ENCODE measurements at regions not wholly inside any gene's neighbourhood (a gene's known extent, or its start where the extent isn't known, plus 50 kb on each side); places are given as distances from the start of the nearest gene placed in this dataset.

GRCh38 chr21:24870633-24871032 is 736.6 kb downstream of the MRPL39 start:
- TF ChIP-seq GATA3 (IDR thresholded peaks at IDR 0.05; ENCODE audit: low read depth, low read length): no peak
- TF ChIP-seq GATA2 (IDR thresholded peaks at IDR 0.05; ENCODE audit: low read depth, low read length): no peak
